Mesendoderm (in vitro differentiated cells): ENCODE measurements at regions not wholly inside any gene's neighbourhood (a gene's known extent, or its start where the extent isn't known, plus 50 kb on each side); places are given as distances from the start of the nearest gene placed in this dataset.

Source experiments
- DNase-seq: peaks from one replicate; pipeline ENCODE4 v3.0.0; 2013
- H2AK5ac ChIP-seq: 2 replicates; pipeline ENCODE4 v1.6.1; 2013; ENCODE audit warnings: low read length, inconsistent platforms
- H2BK120ac ChIP-seq: 2 replicates; pipeline ENCODE4 v1.6.1; 2013; ENCODE audit warnings: low read depth, mild to moderate bottlenecking, low read length, moderate library complexity, mixed read lengths
- H2BK15ac ChIP-seq: replicated peaks from 2 replicates; pipeline ENCODE4 v1.6.1; 2013; ENCODE audit warnings: low read depth, mild to moderate bottlenecking, moderate library complexity
- H2BK5ac ChIP-seq: 2 replicates; pipeline ENCODE4 v1.6.1; 2013; ENCODE audit warnings: low read length, inconsistent platforms
- H3K18ac ChIP-seq: 2 replicates; pipeline ENCODE4 v1.6.1; 2013; ENCODE audit warnings: mild to moderate bottlenecking, low read length, mixed read lengths
- H3K23ac ChIP-seq: one replicate; pipeline ENCODE4 v1.6.1; 2013; ENCODE audit warnings: low read length
- H3K27ac ChIP-seq: 2 replicates; pipeline ENCODE4 v1.5.1; 2013; ENCODE audit warnings: low read depth, mild to moderate bottlenecking, inconsistent platforms, low read length, moderate library complexity
- H3K27me3 ChIP-seq: 2 replicates; pipeline ENCODE4 v1.6.1; 2013; ENCODE audit warnings: low read length, control low read depth, mild to moderate bottlenecking, inconsistent platforms; ENCODE audit not compliant: insufficient read depth, poor library complexity
- H3K36me3 ChIP-seq: 2 replicates; pipeline ENCODE4 v1.6.1; 2013; ENCODE audit warnings: low read length, inconsistent platforms; ENCODE audit not compliant: control insufficient read depth, insufficient read depth
- H3K4ac ChIP-seq: one replicate; pipeline ENCODE4 v1.6.1; 2013; ENCODE audit warnings: low read depth, mild to moderate bottlenecking, low read length, moderate library complexity
- H3K4me1 ChIP-seq: 2 replicates; pipeline ENCODE4 v1.6.1; 2013; ENCODE audit warnings: low read depth, low read length, inconsistent platforms; ENCODE audit not compliant: control insufficient read depth
- H3K4me2 ChIP-seq: 2 replicates; pipeline ENCODE4 v1.6.1; 2013; ENCODE audit warnings: low read length
- H3K4me3 ChIP-seq: 2 replicates; pipeline ENCODE4 v1.5.1; 2013; ENCODE audit warnings: mild to moderate bottlenecking, low read length
- H3K56ac ChIP-seq: one replicate; pipeline ENCODE4 v1.6.1; 2013; ENCODE audit warnings: low read length
- H3K79me1 ChIP-seq: 2 replicates; pipeline ENCODE4 v1.6.1; 2013; ENCODE audit warnings: low read length, inconsistent platforms
- H3K79me2 ChIP-seq: 2 replicates; pipeline ENCODE4 v1.6.1; 2013; ENCODE audit warnings: mild to moderate bottlenecking, low read length; ENCODE audit not compliant: control insufficient read depth, insufficient read depth
- H3K9ac ChIP-seq: 2 replicates; pipeline ENCODE4 v1.6.1; 2013; ENCODE audit warnings: low read length, inconsistent platforms
- H4K5ac ChIP-seq: one replicate; pipeline ENCODE4 v1.6.1; 2013; ENCODE audit warnings: low read length
- H4K8ac ChIP-seq: one replicate; pipeline ENCODE4 v1.6.1; 2013; ENCODE audit warnings: low read depth, mild to moderate bottlenecking, control low read depth, low read length, moderate library complexity
- WGBS: extraction: QIAGEN DNeasy Blood & Tissue Kit; methylation state at CpG from one replicate; pipeline ENCODE4 v1.1.7; 2013; ENCODE audit warnings: low lambda C conversion rate, missing lambda C conversion rate; ENCODE audit not compliant: insufficient coverage; ENCODE audit errors: extremely low coverage; 5-methylcytosine and 5-hydroxymethylcytosine counted together

GRCh38 chr5:158570502-158570901 is 529.2 kb downstream of the EBF1 start:
- Histone ChIP-seq H3K27ac (no peak overlapping the region), H3K18ac (no peak overlapping the region), H2AK5ac (no peak overlapping the region), H3K4me3 (no peak overlapping the region), H3K36me3 (no peaks in the 10 kb centered on the region), H2BK5ac (no peak overlapping the region), H4K8ac (no peak overlapping the region), H3K23ac (no peak overlapping the region), H3K56ac (no peak overlapping the region), H3K27me3 (no peaks in the 10 kb centered on the region), H3K79me2 (no peaks in the 10 kb centered on the region), H3K4me1 (no peaks in the 10 kb centered on the region), H3K4me2 (no peak overlapping the region), H3K4ac (no peak overlapping the region), H2BK15ac (no peak overlapping the region), H3K9ac (no peak overlapping the region), H3K79me1 (no peaks in the 10 kb centered on the region), H4K5ac (no peak overlapping the region), H2BK120ac (no peak overlapping the region)
- no CpG with 5 or more reads among the region's 1 CpG for WGBS
- DNase-seq = peak; percentile 8

- Histone ChIP-seq H4K5ac (no peak overlapping the region), H2AK5ac (no peak overlapping the region), H3K18ac (no peak overlapping the region), H4K8ac (no peak overlapping the region), H3K23ac (no peak overlapping the region), H3K4me1 (no peaks in the 10 kb centered on the region), H2BK120ac (no peak overlapping the region), H3K4me3 (no peak overlapping the region), H3K56ac (no peak overlapping the region), H3K27ac (no peak overlapping the region), H3K27me3 (no peaks in the 10 kb centered on the region), H3K4me2 (no peak overlapping the region), H3K4ac (no peak overlapping the region), H2BK5ac (no peak overlapping the region), H2BK15ac (no peak overlapping the region), H3K79me2 (no peaks in the 10 kb centered on the region), H3K36me3 (no peaks in the 10 kb centered on the region), H3K9ac (no peak overlapping the region), H3K79me1 (no peaks in the 10 kb centered on the region)
- DNase-seq = peak; percentile 94
- no CpG with 5 or more reads among the region's 4 CpGs for WGBS
Measured at GRCh38 chr5:158569534-158569933, 530.2 kb downstream of the EBF1 start.

DNA sequence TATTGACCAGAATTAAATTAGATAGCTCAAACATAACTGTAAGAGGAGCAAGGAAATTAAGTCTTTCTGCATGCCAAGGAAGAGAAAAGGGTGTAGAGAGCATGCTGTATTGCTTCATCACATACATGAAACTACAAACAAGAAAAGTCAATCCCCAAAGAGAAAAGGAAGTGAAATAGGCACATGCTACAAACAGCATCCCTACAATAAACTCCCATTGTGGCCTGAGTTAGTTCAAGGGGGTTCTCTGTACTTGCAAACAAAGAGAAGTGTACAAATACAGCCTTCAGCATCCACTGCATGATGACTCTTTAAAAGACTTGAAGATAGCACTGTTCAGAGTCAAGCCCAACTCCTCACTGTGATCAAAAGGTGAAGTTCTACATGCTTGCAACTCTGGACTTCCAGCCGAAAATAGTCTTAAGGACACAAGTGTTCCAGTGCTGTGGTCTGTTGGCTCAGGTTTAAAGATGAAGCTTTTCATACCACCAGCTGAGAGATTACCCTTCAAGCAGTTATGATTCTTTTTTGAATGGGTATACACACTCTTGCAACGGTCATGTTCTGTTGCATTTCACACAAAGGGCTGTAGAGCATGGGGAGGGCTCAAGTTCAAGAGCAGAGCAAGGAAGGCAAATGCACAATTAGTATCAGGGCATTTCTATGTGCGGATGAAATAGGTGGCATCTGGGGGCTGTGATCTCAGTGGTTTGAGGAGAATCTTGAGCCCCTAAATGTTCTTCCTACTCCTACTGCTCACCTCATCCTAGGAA is 534.5 kb downstream of the EBF1 start:
- Histone ChIP-seq H3K4me3 (no peak overlapping the region), H4K8ac (no peak overlapping the region), H4K5ac (no peak overlapping the region), H3K23ac (no peak overlapping the region), H3K27me3 (no peaks in the 10 kb centered on the region), H3K4ac (no peak overlapping the region), H3K36me3 (no peaks in the 10 kb centered on the region), H3K9ac (no peak overlapping the region), H3K4me1 (no peaks in the 10 kb centered on the region), H2BK5ac (no peak overlapping the region), H3K4me2 (no peak overlapping the region), H3K27ac (no peak overlapping the region), H2AK5ac (no peak overlapping the region), H3K79me2 (no peaks in the 10 kb centered on the region), H3K18ac (no peak overlapping the region), H3K79me1 (no peaks in the 10 kb centered on the region), H3K56ac (no peak overlapping the region), H2BK15ac (no peak overlapping the region), H2BK120ac (no peak overlapping the region)
- no CpG with 5 or more reads among the region's 3 CpGs for WGBS
- no peak for DNase-seq

GRCh38 chr5:158563760-158564390 is 535.8 kb downstream of the EBF1 start:
- H2BK120ac ChIP-seq = no peak overlapping the region

DNA sequence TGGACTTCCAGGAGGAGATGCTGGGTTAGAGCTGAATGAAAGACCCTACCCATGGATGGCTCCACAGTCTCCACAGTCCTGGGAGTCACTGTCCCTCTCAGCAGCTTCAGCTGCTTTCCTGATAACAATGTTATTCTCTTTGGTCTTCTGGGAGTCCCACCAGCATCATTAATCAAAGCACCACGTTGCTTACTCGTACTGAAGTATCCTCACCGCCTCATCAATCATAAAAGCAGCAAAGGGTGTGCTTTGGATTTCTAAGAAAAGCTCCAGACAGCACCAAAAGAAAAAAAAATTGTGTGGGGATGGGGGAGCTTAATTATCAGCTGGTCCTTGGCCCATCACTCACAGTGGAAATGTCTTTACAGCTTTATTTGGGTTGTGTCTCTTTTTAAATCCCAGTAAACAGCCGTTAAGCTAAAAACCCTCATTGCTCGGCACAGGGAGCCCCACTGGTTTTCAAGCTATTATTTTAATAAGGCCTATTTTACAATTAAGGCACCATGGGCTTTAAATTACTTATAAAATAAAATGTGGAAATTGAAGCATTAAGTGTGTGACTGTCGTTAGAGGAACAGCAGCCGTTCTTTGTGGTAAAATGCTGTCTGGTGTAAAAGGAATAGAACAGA is 538.0 kb downstream of the EBF1 start:
- no peaks in the 10 kb centered on the region for H3K4me1 ChIP-seq
- H3K27me3 ChIP-seq = no peaks in the 10 kb centered on the region
- H3K9ac ChIP-seq = no peak overlapping the region
- no peaks in the 10 kb centered on the region for H3K79me2 ChIP-seq
- H2BK5ac ChIP-seq = no peak overlapping the region
- no peak overlapping the region for H3K18ac ChIP-seq
- H3K4me3 ChIP-seq = no peak overlapping the region
- H3K27ac ChIP-seq = no peak overlapping the region
- H3K4me2 ChIP-seq = no peak overlapping the region
- H3K36me3 ChIP-seq = no peaks in the 10 kb centered on the region
- no peak overlapping the region for H4K8ac ChIP-seq
- no peak overlapping the region for H2BK120ac ChIP-seq
- no peak overlapping the region for H3K4ac ChIP-seq
- no peak for DNase-seq
- WGBS = no CpG with 5 or more reads among the region's 7 CpGs
- H3K79me1 ChIP-seq = no peaks in the 10 kb centered on the region
- no peak overlapping the region for H3K56ac ChIP-seq
- H2BK15ac ChIP-seq = no peak overlapping the region
- H2AK5ac ChIP-seq = no peak overlapping the region
- no peak overlapping the region for H4K5ac ChIP-seq
- no peak overlapping the region for H3K23ac ChIP-seq

More at GRCh38 chr5:158563760-158564390, 535.8 kb downstream of the EBF1 start:
- no peaks in the 10 kb centered on the region for H3K27me3 ChIP-seq
- no peaks in the 10 kb centered on the region for H3K4me1 ChIP-seq
- no peak overlapping the region for H2AK5ac ChIP-seq
- DNase-seq = no peak
- no peak overlapping the region for H2BK15ac ChIP-seq
- H3K27ac ChIP-seq = no peak overlapping the region
- H3K4me2 ChIP-seq = no peak overlapping the region
- H3K36me3 ChIP-seq = no peaks in the 10 kb centered on the region
- H3K4ac ChIP-seq = no peak overlapping the region
- no peaks in the 10 kb centered on the region for H3K79me1 ChIP-seq
- no peak overlapping the region for H3K18ac ChIP-seq
- no peak overlapping the region for H3K56ac ChIP-seq
- H4K5ac ChIP-seq = no peak overlapping the region
- H2BK5ac ChIP-seq = no peak overlapping the region
- WGBS = no CpG with 5 or more reads among the region's 5 CpGs
- H3K9ac ChIP-seq = no peak overlapping the region
- H3K79me2 ChIP-seq = no peaks in the 10 kb centered on the region
- H3K4me3 ChIP-seq = no peak overlapping the region
- H3K23ac ChIP-seq = no peak overlapping the region
- no peak overlapping the region for H4K8ac ChIP-seq
